ENCODE measurements at regions not wholly inside any gene's neighbourhood (a gene's known extent, or its start where the extent isn't known, plus 50 kb on each side); places are given as distances from the start of the nearest gene placed in this dataset.
"Not testable (repeated sequence)": the region's sequence is repeated elsewhere in the genome, so short reads cannot be mapped to it uniquely, and the experiment has no call there.

GRCh38 chr2:446963-447530 is 159.2 kb upstream of the ALKAL2 start:
- no peak for DNase-seq

DNA sequence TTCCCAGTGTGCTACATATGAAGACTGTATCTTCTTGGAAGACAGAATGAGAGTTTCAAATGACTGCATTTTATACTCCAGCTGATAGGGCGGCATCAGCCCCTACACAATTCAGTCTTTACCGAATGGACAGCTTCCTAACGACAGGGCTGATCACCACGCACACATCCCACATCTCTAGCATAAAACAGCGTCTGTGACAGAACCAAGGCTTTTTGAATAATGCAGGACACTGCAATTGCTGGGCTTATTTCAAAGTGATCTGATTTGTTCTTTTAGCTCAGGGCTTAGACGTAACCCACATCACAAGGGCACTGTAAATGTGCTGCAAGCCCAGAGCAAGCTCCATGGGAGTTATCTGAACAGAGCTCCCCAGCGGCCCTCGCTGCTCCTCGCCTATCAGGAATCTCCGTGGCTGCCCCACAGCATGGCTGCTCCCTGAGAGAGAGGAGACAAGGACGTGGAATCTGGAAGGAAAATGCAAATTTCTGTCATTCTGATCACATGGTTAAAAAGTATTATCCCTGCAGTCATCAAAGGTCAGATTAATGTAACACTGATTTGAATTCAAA is 158.5 kb upstream of the ALKAL2 start:
- no peak for DNase-seq

- no peak for DNase-seq
These were observed 158.0 kb upstream of the ALKAL2 start for GRCh38 chr2:445896-446295.

- DNase-seq = no peak
These were observed 157.3 kb upstream of the ALKAL2 start for GRCh38 chr2:444937-445884.

DNA sequence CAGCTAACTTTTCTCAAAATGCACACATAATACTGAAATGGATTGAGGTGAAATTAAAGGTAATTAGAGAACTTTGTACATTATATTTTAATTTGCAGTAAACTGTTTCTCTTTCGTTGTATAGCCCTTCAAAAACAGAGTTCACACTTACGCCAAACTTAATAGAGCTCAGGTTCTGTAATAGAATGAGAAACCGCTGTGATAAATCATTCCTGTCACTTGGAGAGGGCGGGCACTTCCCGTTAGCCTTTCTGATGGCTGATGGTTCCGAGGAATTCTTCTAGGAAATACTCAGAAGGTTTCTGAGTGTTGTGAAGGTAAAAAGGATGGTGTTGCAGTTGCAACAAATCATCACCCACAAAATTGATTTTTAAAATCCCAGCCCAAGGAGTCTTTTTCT is 155.8 kb upstream of the ALKAL2 start:
- DNase-seq = no peak

- DNase-seq = no peak
These were observed 155.3 kb upstream of the ALKAL2 start for GRCh38 chr2:443216-443615.

DNA sequence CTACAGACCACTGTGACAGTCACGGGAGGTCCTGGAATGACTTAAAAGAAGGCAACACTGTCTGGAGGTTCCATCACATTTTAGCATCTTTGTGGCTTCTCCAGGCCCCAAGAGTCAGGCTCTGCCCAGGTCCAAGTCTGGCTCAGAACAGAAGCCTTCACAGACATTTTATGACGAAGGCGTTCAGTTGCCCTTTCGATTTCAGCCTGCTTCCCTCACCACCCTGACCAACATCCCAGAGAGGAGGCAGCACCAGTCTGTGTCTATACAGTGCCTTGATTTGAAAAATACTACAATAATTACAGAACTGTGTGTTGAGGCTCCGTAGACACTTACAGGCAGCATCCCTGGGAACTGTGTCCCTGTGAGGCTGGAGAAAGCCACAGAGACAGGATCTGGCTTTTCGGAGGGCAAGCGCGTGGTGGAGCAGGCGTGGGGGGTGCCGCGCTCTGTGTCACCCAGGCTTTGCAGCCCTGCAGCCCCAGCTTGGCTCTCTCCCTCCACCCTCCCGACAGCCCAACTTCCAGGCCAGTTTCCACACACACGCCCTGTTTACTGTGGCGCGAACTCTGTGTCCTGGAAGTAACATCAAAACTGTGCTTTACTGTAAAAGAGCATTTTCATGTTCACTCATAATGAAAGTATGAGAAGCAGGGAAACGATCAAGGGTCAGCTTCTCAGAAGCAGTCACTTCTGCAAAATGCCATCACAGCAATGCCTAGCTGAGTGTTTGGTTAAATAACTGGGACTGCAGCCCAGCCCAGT is 153.5 kb upstream of the ALKAL2 start:
- no peak for DNase-seq

- DNase-seq = no peak
These were observed 152.5 kb upstream of the ALKAL2 start for GRCh38 chr2:440403-440740.

DNA sequence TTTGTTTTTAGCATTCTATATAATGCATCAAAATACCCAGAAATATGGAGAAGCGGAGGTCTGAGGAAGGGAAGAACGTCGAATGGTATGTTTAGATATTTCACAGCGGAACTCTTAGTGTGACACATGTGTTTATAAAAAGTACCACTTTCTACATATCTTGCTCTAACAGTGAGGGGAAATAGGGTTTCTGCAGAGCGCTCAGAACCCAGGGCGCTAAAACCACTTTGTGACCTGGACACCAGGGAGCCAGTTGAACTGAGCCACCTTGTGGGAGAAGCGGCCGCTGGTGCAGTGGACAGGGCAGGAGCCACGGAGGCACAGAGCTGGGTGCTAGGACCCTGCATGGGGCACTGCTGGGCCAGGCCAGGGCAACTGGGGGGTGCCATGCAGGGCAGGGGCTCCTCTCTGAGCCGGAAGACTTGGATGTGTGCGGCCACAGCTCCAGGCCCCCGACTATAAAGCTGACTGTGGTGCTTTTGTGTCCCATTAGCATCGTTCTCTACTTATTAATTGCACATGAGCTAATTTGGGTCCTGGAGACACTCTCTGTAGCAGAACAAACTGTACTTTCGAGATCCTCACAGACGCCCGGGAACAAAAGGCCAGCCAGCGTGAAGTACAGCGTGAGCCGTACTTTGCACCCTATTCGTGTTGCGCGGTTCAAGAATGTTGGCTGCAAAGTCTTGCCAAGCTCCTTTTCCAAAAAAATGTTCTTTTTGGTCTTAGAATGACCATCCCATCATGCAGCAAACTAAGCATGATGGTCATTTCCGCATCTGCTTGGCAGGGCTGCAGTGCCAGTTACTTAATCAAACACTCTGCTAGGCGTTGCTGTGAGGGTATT is 151.9 kb upstream of the ALKAL2 start:
- DNase-seq = no peak

- no peak for DNase-seq
These were observed 151.2 kb upstream of the ALKAL2 start for GRCh38 chr2:439077-439476.

GRCh38 chr2:437756-438393 is 150.0 kb upstream of the ALKAL2 start:
- DNase-seq = peak; percentile 31

DNA sequence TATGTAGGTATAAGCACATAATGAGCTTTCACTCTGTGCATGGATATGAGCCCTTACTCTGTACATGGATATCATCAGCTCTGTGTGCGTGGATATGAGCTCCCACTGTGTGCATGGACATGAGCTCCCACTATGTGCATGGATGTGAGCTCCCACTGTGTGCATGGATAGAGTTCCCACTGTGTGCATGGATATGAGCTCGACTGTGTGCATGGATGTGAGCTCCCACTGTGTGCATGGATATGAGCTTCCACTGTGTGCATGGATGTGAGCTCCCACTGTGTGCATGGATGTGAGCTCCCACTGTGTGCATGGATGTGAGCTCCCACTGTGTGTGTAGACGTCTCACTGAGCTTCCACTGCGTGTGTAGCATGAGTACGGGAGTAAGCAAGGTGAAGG is 149.3 kb upstream of the ALKAL2 start:
- DNase-seq = no peak

- no peak for DNase-seq
These were observed 148.3 kb upstream of the ALKAL2 start for GRCh38 chr2:436205-436604.

DNA sequence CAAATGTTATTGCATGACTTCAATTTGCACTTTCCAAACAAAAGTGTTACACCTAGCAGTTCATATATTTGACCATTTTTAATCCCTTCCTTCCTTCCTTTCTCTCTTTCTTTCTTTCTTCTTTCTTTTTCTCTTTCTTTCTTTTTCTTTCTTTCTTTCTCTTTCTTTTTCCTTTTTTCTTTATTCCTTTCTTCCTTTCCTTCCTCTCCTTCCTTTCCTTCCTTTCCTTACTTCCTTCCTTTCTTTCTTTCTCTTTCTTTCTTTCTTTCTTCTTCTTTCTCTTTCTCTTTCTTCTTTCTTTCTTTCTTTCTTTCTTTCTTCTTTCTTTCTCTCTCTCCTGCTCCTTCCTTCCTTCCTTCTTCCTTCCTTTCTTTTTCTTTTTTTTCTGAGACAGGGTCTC is 146.7 kb upstream of the ALKAL2 start:
- DNase-seq = no peak

DNA sequence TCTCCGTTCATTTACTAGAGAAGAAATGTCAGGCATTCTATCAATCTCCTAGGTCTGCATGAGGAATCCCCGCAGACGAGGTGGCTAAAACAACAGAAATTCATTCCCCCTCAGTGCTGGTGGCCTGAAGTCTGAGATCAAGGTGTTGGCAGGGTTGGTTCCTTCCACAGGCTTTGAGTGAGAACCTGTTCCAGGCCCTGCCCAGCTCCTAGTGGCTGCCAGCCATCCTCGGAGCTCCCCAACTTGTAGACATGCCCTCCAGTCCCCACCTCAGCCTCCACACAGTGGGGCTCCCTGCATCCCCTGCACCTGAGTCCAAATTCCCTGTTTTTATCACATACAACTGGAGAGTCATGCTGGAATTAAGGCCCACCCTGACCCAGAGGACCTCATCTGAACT is 145.3 kb upstream of the ALKAL2 start:
- DNase-seq = no peak

DNA sequence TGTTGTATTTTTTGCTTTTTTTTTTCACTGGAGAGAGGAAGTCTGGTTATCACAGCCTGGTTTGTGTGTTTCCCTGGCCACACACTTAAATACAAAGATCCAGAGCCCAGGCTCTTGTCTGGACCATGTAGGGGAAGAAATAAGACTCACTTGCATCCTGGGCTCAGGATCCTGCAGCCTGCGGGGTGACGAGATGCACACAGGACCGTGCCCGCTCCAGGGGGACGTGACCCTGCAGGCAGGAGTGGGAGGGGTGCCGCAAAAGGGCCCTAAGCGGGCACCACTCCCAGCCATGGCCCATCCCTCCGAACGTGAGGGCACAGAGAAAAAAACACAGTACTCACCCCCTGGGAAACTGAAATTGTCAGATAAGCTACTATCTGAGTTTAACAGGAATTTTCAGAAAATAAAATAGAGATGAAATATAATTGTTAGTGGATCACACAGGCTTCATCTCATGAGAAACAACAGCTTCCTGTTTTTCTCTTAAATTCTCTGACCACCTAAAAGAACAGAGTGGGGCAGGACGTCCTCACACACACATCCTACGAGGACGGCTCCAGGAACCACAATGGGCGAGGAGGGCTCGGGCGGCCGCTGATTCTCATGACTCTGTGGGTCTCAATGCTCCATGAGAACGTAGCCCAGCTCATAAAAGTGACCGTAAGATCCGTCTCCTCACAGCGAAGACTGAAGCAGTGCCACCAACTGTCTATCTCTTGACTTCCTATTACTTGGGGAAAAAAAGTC is 142.6 kb upstream of the ALKAL2 start:
- DNase-seq = no peak

GRCh38 chr2:429575-430254 is 141.8 kb upstream of the ALKAL2 start:
- DNase-seq = no peak

GRCh38 chr2:429142-429541 is 141.3 kb upstream of the ALKAL2 start:
- no peak for DNase-seq

DNA sequence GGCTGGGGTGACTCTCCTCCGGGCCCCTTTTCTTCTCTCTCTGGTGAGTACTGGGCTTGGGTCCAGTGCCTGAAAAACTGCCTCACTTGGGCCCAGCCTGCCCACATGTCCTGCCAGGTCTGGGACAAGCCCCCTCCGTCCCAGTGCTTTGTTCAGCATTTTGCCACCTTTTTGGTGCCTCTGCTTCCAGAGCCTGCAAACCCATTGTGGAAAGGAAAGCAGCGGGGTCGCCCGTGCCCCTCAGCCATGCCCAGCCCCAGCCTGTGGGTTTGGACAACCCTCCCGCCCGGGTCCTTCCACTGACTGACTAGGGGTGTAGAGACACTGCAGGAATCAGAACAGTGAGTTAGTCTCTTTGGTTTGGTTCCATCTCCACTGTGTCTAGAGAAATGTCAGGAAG is 140.7 kb upstream of the ALKAL2 start:
- no peak for DNase-seq

DNA sequence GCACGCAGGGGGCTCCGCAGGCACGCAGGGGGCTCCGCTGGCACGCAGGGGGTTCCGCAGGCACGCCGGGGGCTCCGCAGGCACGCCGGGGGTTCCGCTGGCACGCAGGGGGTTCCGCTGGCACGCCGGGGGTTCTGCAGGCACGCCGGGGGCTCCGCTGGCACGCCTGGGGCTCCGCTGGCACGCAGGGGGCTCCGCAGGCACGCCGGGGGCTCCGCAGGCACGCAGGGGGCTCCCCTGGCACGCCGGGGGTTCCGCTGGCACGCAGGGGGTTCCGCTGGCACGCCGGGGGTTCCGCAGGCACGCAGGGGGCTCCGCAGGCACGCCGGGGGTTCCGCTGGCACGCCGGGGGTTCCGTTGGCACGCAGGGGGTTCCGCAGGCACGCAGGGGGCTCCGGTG is 138.8 kb upstream of the ALKAL2 start:
- DNase-seq = not testable (repeated sequence)

- no peak for DNase-seq
These were observed 138.1 kb upstream of the ALKAL2 start for GRCh38 chr2:425947-426346.
